GM18498 (cell line): ENCODE measurements at regions not wholly inside any gene's neighbourhood (a gene's known extent, or its start where the extent isn't known, plus 50 kb on each side); places are given as distances from the start of the nearest gene placed in this dataset.
A peak's percentile ranks its signal among the peaks of the same experiment; 100 is the strongest.
"Not testable (repeated sequence)": the region's sequence is repeated elsewhere in the genome, so short reads cannot be mapped to it uniquely, and the experiment has no call there.

Experiments
- ATAC-seq: cut with Tn5 transposase; IDR thresholded peaks from one replicate; pipeline ENCODE4 v1.9.1; 2021; ENCODE audit warnings: mild to moderate bottlenecking, moderate library complexity; ENCODE audit not compliant: unreplicated experiment

DNA sequence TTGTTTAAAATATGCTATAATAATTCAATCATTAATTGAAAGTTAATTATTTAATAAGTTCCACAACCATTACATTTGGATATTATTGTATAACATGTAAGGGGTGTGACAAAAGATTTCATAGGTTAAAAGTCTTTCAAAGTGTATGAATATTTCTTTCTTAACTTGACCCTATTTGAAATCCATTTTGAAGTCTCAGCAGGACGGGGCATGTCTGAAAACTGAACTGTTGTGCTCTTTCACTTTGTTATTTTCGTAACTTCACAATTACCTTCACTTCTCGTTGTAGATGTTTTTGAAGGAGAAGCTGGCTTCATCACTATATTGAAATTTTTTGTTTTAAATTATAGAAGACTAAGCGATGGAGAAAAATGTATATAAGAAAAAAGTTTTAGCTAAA lies 1775.7 kb downstream of the PCDH9 start:
- ATAC-seq = no peak

DNA sequence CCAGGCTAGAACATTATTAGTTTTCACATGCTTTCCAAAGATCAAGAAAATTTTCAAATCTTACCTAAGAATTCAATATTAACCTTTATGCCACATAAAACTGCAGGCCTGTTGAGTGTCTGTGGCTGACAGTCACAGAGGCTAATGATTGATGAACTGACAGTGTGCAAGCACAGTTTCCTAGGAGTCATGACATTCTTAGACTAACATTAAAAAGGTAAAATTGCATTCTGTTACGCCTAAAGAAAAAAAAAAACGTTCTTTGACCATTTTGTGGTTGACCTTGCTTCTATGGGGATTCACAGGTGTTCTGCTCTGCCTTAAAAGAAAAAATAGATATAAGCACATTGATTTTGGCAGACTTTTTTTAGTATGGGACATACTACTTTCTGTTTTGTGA lies 1776.2 kb downstream of the PCDH9 start:
- peak; percentile 54 for ATAC-seq

DNA sequence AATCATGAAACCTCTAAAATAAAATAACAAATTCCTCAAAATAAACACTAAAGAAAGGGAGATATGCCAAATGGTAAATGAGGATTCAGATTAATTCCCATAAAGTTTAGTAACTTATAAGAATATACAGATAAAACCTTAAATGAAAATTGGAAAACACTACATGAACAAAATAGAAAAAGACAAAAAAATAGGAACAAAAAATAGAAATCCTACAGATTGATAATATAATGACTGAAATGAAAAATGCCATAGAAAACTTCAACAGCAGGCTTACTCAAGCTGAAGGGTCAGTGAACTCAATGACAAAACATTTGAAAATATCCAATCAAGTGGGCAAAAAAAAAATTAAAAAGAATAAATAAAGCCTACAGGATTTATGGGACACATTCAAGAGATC lies 1784.8 kb downstream of the PCDH9 start:
- ATAC-seq = no peak

DNA sequence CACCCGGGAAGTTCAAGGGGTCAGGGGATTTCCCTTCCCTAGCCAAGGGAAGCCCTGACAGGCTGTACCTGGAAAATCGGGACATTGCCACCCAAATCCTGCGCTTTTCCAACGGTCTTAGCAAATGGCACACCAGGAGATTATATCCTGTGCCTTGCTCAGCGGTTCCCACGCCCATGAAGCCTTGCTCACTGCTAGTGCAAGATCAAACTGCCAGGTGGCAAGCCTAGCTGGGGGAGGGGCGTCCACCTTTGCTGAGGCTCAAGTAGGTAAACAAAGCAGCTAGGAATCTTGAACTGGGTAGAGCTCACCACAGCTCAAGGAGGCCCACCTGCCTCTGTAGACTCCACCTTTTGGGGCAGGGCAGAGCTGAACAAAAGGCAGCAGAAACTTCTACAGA lies 1794.5 kb downstream of the PCDH9 start:
- no peak for ATAC-seq

DNA sequence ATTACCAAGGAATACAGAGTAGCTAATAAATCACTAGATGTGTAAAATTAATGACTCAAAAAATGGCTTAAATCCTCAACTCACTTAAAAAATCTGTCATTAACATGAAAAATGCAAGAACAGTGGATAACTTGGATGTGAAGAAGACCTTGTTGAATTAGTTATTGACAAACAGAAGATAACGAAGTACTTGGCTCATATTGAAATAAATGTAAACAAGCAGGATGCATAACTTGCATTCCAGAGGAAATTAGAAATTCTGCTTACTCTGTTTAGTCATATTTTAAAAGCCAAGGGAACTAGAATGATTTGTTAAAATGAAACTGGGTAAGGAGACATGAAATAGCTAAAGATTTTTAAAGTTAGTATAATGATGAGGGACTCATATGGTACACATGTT lies 1812.2 kb downstream of the PCDH9 start:
- no peak for ATAC-seq

DNA sequence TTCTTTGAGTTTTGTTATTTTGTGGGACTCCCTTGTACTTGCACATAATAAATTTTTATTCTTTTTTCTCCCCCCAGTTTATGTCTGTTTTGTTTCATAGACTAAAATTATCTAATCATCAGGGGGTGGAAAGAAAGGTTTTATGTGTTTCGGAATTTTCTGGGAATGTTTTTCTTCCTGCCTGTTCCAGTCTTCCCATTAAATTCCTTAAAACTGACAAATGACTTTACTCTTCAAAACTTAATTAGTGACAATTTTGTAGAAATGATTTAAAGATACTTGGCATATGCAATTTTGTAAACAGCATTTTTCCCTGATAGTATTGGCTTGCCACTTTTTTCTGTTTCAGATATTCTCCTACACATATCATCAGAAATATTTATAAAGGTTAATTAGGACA lies 1813.4 kb downstream of the PCDH9 start:
- ATAC-seq = no peak

DNA sequence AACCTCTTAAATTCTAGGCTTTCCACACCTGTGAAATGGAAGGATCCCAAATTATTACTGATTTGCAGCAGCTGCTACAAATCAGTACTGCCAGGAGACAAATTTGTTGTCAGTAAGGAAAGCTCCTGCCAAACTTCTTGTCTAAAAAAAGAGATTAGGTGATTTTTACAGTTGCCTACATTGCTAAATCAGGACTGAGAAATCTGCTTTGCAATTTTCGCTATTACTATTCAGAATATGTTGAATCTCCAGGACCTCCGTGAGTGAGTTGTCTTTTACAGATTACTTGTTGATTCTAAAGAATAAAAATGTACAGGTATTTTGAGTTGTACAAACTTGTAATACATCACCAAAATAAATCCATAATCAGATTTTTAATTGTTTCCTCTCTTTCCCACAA lies 1815.9 kb downstream of the PCDH9 start:
- no peak for ATAC-seq

DNA sequence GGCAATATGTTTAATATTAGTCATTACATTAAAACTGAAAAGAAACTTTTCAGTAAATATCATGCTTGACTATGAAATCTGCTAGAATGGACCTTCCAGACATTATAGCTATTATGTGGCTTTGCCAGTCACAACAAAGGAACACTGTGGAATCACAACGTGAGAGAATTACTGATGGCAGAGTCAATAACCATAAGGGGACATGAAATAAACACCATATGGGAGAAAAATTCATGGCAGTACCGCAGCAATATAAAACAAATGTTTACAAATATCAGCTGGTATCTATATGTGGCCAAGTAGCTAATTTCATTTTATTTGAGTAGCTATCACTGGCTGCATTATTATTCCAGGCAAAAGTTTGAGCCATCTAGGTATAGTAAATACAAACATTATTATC lies 1818.6 kb downstream of the PCDH9 start:
- ATAC-seq = no peak

DNA sequence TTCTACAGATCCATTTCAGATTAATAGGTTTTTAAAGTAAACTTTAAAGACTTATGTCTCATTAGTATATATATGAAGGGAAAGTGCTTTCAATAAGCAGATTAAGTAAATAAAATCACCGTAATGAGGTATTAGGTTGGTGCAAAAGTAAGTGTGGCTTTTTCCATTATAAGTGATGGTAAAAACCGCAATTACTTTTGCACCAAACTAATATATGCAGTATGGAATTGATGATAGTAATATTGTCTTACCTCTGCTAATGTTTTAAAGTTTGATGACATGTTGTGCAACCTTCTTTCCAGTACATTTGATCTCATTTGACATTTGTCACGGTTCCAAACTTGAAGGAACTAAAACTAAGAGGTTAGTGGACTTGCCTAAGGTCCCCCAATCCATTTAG lies 1819.3 kb downstream of the PCDH9 start:
- ATAC-seq = no peak

DNA sequence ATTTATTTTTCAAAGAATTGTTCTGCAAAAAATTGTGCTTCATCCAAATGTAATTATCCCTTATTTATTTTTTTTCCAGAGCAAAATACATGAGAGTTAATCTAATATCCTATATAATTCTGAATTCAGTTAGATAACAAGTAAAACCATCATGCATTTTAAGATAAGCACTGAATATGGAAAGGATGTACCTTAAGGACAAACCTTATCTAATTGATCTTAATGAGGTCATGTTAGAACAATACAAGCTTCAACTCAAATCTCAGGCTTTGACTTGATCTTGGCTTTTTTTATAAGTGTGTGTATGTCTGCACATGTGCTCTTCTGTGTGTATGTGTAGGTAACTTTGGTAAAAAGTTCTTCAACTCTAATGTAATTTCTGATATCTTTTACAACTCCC lies 1828.8 kb downstream of the PCDH9 start:
- ATAC-seq = no peak

DNA sequence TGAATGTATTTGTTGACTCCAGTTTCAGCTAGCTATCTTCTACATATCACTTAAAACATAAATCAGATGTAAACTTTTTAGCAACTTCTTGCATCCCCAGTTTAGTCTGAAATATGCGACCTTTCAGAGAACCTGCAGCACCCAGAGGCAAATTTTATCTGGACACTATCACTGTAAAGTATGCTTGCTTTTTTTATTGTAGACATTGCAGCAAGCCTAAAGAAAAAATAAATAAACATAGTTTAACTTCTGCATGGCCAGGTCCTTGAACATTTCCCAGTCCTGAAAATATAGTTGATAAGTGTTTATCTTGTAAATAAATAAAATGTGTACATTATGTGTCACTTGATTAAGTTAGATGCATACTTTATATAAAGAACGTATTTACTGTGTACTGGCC lies 1829.4 kb downstream of the PCDH9 start:
- no peak for ATAC-seq

DNA sequence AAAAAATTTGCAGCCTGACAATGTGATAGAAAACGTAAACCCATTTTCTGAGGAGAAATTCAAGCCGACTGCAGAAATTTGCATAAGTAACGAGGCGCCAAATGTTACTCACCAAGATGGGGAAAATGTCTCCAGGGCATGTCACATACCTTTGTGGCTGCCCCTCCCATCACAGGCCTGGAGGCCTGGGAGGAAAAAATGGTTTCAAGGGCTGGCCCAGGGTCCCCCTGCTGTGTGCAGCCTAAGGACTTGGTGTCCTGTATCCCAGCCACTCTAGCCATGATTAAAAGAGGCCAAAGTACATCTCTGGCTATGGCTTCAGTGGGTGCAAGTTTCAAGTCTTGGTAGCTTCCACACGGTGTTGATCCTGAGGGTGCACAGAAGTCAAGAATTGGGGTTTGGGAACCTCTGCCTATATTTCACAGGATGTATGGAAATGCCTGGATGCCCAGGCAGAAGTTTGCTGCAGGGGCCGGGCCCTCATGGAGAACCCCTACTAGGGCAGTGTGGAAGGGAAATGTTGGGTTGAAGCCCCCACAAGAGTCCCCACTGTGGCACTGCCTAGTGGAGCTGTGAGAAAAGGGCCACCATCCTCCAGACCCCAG lies 1842.3 kb downstream of the PCDH9 start:
- no peak for ATAC-seq

DNA sequence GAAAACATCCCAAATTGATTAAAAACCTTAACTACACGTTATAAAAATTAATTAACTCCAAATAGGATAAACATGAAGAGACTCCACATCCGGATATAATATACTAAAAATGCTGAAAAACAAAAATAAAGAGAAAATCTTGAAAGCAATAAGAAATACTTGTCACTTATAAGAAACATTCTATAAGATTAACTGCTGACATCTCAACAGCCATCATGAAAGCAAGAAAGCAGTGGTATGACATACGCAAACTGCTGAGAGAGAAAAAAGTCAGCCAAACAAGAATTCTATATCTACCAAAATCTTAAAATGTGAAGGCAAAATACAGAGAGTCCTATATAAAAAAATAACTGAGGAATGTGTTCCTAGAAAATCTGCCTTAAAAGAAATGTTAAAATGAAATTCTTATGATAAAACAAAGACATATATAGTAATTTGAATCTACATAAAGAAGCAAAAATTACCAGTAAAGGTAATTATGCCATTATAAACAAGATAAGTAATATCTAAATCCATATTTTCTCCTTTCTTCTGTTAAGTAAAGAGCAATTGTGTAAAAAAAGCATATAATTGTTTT lies 1851.1 kb downstream of the PCDH9 start:
- ATAC-seq = no peak

DNA sequence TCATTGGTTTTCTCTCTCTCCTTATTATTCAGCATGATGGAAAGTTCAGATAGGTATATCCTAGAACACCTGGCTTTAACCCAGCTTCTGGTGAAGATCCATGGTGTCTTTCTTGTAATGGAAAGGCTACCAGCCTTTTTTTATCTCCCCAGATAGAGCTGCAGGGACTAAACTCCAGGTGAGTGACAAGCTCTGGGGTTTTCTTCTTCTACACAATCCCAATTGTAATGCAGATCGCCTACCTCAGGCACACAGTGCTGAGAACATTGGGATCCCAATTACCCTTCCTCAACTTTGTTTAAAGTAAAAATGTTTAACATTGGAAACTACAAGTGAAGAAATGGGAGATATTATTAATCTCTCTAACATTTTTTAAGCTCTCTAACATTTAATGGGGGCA lies 1851.7 kb downstream of the PCDH9 start:
- no peak for ATAC-seq

DNA sequence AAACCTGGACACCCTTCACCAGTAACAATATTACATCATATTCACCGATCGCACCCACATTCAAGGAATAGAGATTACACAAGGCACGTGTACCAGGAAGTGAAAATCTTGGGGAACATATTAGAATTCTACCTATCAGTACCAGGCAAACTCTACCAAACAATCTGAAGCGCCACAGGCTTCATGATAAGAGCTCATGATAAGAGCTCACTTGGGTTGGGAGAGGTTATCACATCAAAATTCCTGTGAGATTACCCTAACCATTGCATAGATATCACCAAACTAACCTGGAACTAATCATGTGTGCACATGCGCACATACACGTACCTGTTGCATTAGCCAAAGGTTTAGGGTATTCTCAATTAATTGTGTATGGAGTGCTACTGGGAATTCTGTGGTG lies 1861.3 kb downstream of the PCDH9 start:
- ATAC-seq = no peak

DNA sequence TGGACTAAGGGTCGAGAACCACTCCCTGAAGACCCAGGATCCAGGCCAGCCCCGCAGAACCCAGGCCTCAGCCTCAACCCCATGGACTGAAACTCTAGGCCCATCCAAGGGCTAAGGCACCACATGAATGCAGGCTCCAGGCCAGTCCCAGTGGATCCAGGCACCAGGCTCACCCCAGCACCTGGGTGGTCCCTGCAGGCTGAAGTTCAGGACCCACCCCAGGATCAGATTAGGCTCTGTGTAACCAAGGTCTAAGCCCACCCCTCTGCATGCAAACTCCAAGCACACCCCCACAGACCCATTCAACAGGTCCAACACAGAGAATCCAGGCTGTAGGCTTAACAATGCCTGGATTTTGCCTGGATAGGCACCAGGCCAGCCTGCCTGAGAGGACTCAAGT lies 1876.2 kb downstream of the PCDH9 start:
- ATAC-seq = no peak

DNA sequence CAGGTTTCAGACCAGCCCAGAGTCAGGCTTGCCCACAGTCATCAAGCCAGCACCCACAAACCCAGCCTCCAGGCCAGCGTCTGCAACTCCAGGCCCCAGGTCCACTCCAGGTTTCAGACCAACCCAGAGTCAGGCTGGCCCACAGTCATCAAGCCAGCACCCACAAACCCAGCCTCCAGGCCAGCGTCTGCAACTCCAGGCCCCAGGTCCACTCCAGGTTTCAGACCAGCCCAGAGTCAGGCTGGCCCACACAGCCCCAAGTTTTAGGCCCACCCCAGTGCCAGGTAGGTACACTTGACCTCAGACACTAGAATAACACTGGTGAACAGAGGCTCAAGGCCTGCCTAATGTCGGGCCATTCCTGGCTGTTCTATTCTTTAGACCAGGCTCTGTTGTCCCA lies 1877.0 kb downstream of the PCDH9 start:
- ATAC-seq = not testable (repeated sequence)

DNA sequence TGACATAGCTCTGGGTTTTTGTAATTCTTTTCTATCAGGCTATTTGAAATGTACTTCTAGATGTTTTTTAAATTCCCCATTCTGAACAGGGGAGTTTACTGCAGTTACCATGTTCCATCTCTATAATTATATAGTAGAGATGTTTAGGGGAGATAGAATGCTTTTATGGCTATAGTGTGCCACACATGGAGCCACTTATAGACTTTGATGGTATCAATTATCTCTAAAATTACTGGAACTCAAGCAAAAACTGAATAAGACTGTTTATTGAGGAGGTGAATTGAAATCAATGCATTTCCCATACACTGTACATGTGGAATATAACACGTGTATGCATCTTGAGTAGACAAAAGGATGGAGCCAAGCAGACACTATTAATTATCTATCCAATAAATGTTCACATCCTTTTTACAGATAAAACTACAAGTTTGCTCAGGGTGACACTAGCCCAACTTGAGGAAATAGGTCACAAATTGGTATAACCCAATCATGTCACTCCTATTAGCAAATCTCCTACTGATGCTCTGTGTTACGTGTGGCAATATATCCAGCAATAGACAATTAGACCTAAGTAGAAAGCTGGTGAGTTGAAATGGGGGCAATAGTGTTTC lies 1882.6 kb downstream of the PCDH9 start:
- ATAC-seq = no peak

DNA sequence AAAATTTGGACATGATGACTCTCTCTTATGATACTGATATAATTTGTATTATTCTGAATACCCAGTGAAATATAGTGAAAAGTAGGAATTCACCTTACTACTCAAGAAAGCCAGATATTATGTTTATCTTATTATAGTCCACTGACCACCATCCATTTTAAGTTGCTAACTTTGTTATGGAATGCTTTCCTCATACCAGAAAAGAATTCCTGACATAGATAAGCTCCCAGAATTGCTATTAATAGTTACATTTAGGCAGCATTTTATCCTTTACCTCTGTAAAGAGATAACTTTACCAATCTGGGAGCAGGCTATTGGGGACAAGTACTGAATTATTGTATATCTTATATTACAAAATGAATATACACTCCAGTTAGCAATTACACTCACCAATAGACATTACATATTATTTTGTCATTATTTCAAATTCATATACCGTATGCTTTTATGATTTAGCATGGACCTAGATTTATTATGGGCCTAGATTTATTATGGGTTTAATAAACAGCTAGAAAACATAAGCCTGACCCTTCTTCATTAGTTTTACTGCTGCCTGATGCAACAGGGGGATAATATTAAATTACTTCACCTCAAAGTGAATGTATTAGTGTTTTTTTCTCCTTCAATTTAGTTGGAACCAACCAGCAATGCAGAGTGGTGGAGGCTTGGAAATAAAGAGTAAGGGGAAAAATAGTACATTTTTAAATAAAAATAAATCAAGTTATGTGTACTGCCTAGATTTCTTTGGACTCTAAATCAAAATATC lies 1886.1 kb downstream of the PCDH9 start:
- no peak for ATAC-seq

DNA sequence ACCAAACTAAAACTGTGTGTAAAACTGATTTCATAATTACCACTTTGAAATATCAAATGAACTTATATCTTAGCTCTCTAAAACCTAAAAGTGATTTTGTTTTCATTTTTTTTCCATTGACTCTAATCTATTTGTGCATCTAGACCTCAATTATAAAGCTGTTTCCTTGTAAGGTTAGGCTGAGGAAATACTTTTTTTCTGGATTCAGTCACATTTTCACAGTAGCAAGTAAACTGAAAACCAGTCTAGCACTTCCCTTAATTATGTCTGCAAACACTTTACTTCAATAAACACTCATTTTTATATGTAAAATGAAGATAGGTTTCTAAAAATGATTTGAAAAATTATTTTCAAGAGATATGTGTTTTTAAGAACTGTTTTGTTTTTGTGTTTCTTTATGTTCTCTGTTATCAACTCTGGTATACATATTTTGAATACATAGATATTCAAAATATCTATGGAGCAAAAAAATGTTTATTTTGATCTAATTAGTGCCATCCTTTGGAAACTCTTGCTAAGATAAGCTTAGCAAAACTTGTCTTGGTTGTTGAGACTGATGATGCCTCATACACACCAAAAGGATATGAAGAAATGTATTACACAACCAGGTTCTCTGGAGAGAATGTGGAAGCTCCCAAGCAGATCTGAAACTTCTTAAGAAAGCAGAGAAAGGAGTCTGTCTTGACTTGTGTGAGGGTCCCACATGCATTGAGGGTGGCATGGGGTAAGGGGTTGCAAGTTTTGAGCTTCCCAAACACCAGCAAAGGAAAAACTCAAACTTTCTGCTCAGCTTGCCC lies 1887.4 kb downstream of the PCDH9 start:
- ATAC-seq = no peak

DNA sequence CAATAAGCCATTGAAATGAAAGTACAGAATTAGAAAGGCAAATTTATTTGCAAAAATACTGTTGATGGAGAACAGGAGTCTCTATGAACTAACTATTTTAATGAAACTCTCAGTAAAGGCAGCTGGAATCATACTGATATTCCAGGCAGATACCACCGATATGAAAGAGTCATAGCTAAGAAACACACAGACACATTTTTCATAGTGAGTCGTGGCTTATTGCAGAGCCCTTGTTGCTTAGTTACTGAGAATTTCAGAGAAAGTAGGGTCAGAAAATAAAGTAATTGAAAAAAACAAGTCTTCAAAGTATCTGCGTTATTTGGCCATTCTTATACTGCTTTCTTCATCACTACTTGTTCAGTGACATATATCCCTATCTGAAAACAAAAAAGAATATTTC lies 1890.9 kb downstream of the PCDH9 start:
- ATAC-seq = no peak
